Suprapubic skin (tissue), 4 donors: ENCODE measurements at regions not wholly inside any gene's neighbourhood (a gene's known extent, or its start where the extent isn't known, plus 50 kb on each side); places are given as distances from the start of the nearest gene placed in this dataset.

ENCODE experiments used
- DNase-seq, 2 donors: peaks; one replicate each; pipeline ENCODE4 v3.0.0-alpha.2; 2019; ENCODE audit warnings: low spot score in 2 of 2
- H3K27ac ChIP-seq: fragments of 200-600 bp; sonication (generic); one replicate; pipeline ENCODE4 v1.5.1; 2019
- H3K27me3 ChIP-seq: fragments of 200-600 bp; sonication (generic); one replicate; pipeline ENCODE4 v1.5.1; 2019
- H3K36me3 ChIP-seq: fragments of 200-600 bp; sonication (generic); one replicate; pipeline ENCODE4 v1.5.1; 2019
- H3K4me1 ChIP-seq: fragments of 200-600 bp; sonication (generic); one replicate; pipeline ENCODE4 v1.5.1; 2019
- H3K4me3 ChIP-seq: fragments of 200-600 bp; sonication (generic); one replicate; pipeline ENCODE4 v1.5.1; 2019; ENCODE audit warnings: mild to moderate bottlenecking
- H3K9me3 ChIP-seq: fragments of 200-600 bp; sonication (generic); one replicate; pipeline ENCODE4 v1.5.1; 2019
- EP300 ChIP-seq: sonication (generic); formaldehyde crosslinking; IDR thresholded peaks from one replicate; pipeline ENCODE4 v1.6.1; 2017; ENCODE audit warnings: antibody characterized with exemption
- POLR2A ChIP-seq, 2 donors: fragments of 450-650 bp; IDR thresholded peaks; one replicate each; pipeline ENCODE4 v1.6.1; 2017; ENCODE audit warnings: antibody characterized with exemption in 2 of 2, mild to moderate bottlenecking in 2 of 2, moderate library complexity in 2 of 2
- POLR2AphosphoS5 ChIP-seq, 3 donors: sonication (generic); formaldehyde crosslinking; IDR thresholded peaks; one replicate each; pipeline ENCODE4 v1.6.1; 2017; ENCODE audit warnings: antibody characterized with exemption in 3 of 3
- WGBS: methylation state at CpG from one replicate; pipeline ENCODE4 v1.1.5; 2018; 5-methylcytosine and 5-hydroxymethylcytosine counted together
- TF ChIP-seq, protein P1 (sequence below), 2 donors: fragments of 200-600 bp in 1 of 2; fragments of 450-650 bp in 1 of 2; sonication (generic) in 1 of 2; IDR thresholded peaks; one replicate each; pipeline ENCODE4 v1.5.1; 2016 to 2019; ENCODE audit warnings: antibody characterized with exemption in 2 of 2, mild to moderate bottlenecking in 1 of 2, moderate library complexity in 1 of 2

GRCh38 chr9:86794391-86795046, 152.8 kb downstream of the GAS1 start:
- no peaks in the 10 kb centered on the region for H3K27me3 ChIP-seq
- peak overlapping the region; percentile 39 for H3K4me3 ChIP-seq
- 59% methylated on average over 3 of the region's 3 CpGs for WGBS
- H3K27ac ChIP-seq, result peak overlapping the region; percentile 85
- H3K4me1 ChIP-seq, result peaks cover 7% of the 10 kb centered on the region
- no peaks in the 10 kb centered on the region for H3K9me3 ChIP-seq
- no peak for TF ChIP-seq EP300
- TF ChIP-seq, protein P1, sequence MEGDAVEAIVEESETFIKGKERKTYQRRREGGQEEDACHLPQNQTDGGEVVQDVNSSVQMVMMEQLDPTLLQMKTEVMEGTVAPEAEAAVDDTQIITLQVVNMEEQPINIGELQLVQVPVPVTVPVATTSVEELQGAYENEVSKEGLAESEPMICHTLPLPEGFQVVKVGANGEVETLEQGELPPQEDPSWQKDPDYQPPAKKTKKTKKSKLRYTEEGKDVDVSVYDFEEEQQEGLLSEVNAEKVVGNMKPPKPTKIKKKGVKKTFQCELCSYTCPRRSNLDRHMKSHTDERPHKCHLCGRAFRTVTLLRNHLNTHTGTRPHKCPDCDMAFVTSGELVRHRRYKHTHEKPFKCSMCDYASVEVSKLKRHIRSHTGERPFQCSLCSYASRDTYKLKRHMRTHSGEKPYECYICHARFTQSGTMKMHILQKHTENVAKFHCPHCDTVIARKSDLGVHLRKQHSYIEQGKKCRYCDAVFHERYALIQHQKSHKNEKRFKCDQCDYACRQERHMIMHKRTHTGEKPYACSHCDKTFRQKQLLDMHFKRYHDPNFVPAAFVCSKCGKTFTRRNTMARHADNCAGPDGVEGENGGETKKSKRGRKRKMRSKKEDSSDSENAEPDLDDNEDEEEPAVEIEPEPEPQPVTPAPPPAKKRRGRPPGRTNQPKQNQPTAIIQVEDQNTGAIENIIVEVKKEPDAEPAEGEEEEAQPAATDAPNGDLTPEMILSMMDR (IDR thresholded peaks at IDR 0.05), result no peak
- no peak for TF ChIP-seq POLR2AphosphoS5 (IDR thresholded peaks at IDR 0.05)
- TF ChIP-seq POLR2A (IDR thresholded peaks at IDR 0.05), result no peak
- no peaks in the 10 kb centered on the region for H3K36me3 ChIP-seq
- DNase-seq, result no peak

GRCh38 chr9:86792136-86792535, 155.2 kb downstream of the GAS1 start:
- WGBS, result 53% methylated on average over 3 of the region's 3 CpGs
- no peak for DNase-seq
- Histone ChIP-seq H3K9me3 (no peaks in the 10 kb centered on the region), H3K36me3 (no peaks in the 10 kb centered on the region), H3K27ac (no peak overlapping the region), H3K4me1 (peaks cover 7% of the 10 kb centered on the region), H3K27me3 (no peaks in the 10 kb centered on the region), H3K4me3 (no peak overlapping the region)
- no peak for TF ChIP-seq POLR2A (IDR thresholded peaks at IDR 0.05)
- no peak for TF ChIP-seq EP300
- TF ChIP-seq, protein P1 (IDR thresholded peaks at IDR 0.05), result no peak
- TF ChIP-seq POLR2AphosphoS5 (IDR thresholded peaks at IDR 0.05), result no peak

DNA sequence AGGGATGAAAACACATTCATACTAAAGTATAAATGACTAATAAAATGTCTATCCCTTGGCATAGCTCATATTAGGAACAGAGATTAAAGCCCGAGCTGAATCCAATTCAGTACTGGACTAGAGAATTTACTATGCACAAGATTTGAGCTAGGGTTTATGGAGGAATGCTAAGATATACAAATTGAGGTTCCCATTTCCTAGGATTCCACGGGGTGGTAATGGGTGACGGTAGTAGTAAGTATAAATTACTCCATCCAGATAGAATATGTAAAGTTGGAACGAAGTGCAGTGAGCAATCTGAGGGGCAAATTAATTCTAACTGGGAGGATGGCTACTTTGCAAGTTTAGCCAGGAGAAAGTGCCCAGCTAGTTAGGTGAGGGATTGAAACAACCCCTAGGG, 156.5 kb downstream of the GAS1 start:
- DNase-seq, result no peak
- H3K36me3 ChIP-seq, result no peaks in the 10 kb centered on the region
- TF ChIP-seq POLR2A (IDR thresholded peaks at IDR 0.05) (no peak), POLR2AphosphoS5 (IDR thresholded peaks at IDR 0.05) (no peak), EP300 (no peak)
- TF ChIP-seq, protein P1 (IDR thresholded peaks at IDR 0.05), result no peak
- H3K4me3 ChIP-seq, result no peak overlapping the region
- H3K27ac ChIP-seq, result no peak overlapping the region
- H3K4me1 ChIP-seq, result peaks cover 3% of the 10 kb centered on the region
- no peaks in the 10 kb centered on the region for H3K27me3 ChIP-seq
- WGBS, result 85% methylated on average over 4 of the region's 4 CpGs
- H3K9me3 ChIP-seq, result no peaks in the 10 kb centered on the region

DNA sequence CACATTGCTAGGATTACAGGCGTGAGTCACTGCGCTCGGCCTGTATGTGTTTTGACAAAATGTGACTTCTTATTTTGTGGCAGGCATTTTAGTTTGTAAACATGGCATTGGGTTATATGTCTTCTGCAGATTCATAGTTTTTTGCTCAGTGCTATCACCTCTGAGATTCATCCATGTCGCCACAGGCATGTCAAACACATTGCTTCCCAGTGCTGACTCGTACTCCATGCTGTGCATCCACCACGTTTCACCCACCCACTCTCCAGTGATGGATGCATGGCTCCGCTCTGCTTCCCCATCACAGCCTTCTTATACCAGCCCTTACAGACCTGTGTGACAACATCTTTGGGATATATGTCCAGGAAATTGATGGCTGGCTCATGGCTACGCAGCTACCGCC, 158.8 kb downstream of the GAS1 start:
- Histone ChIP-seq H3K36me3 (no peaks in the 10 kb centered on the region), H3K9me3 (no peaks in the 10 kb centered on the region), H3K4me3 (no peak overlapping the region), H3K27me3 (no peaks in the 10 kb centered on the region), H3K4me1 (no peaks in the 10 kb centered on the region), H3K27ac (no peak overlapping the region)
- 94% methylated on average over 9 of the region's 9 CpGs for WGBS
- TF ChIP-seq, protein P1 (IDR thresholded peaks at IDR 0.05), result no peak
- TF ChIP-seq POLR2A (IDR thresholded peaks at IDR 0.05), result no peak
- TF ChIP-seq EP300, result no peak
- no peak for TF ChIP-seq POLR2AphosphoS5 (IDR thresholded peaks at IDR 0.05)
- DNase-seq, result no peak

DNA sequence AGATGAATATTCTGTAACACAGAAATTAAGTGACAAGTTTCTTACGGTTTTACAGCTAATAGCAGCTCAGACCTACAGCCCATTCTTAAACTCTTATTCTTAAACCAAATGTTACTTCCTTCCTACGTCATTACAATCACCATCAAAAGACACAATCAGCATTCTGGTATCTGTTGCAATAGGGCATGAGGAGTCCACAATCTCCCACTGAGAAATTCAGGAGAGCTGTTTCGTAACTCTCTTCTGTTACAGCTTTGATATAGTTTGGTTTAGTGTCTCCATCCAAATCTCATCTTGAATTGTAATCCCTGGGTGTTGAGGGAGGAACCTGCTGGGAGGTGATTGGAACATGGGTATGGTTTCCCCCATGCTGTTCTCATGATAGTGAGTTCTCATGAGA, 163.4 kb downstream of the GAS1 start:
- WGBS, result 83% methylated on average over 3 of the region's 3 CpGs
- no peaks in the 10 kb centered on the region for H3K4me1 ChIP-seq
- H3K9me3 ChIP-seq, result no peaks in the 10 kb centered on the region
- no peaks in the 10 kb centered on the region for H3K27me3 ChIP-seq
- no peak for DNase-seq
- no peak for TF ChIP-seq POLR2A (IDR thresholded peaks at IDR 0.05)
- H3K36me3 ChIP-seq, result no peaks in the 10 kb centered on the region
- no peak overlapping the region for H3K4me3 ChIP-seq
- no peak overlapping the region for H3K27ac ChIP-seq

DNA sequence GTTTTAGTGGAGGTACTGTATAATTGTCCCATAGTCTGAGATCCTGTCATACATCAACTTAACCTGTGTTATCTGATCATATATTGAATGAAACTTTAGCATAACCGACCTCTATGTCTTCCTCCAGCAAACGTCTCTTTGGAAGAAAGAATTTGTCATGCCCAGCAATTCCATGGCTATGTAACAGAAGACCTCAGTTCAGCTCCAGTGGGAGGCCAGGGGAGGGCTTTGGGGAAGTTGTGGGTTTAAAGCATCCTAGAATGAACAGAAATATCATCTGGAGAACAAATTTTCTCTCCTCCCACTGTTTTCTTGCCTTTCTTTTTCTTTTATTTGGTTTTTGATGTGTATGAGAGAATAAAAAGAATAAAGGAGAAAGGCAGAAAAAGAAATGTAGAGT, 164.5 kb downstream of the GAS1 start:
- H3K27me3 ChIP-seq, result no peaks in the 10 kb centered on the region
- no peaks in the 10 kb centered on the region for H3K9me3 ChIP-seq
- no peak for DNase-seq
- no peak overlapping the region for H3K27ac ChIP-seq
- TF ChIP-seq, protein P1 (IDR thresholded peaks at IDR 0.05), result no peak
- no peak for TF ChIP-seq POLR2A (IDR thresholded peaks at IDR 0.05)
- no peak for TF ChIP-seq EP300
- no peak for TF ChIP-seq POLR2AphosphoS5 (IDR thresholded peaks at IDR 0.05)
- H3K4me1 ChIP-seq, result no peaks in the 10 kb centered on the region
- H3K36me3 ChIP-seq, result no peaks in the 10 kb centered on the region
- 84% methylated on average over 2 of the region's 2 CpGs for WGBS
- no peak overlapping the region for H3K4me3 ChIP-seq
